HG03060 (cell line): ENCODE measurements at regions not wholly inside any gene's neighbourhood (a gene's known extent, or its start where the extent isn't known, plus 50 kb on each side); places are given as distances from the start of the nearest gene placed in this dataset.

Source experiments
- ATAC-seq: cut with Tn5 transposase; IDR thresholded peaks from one replicate; pipeline ENCODE4 v1.9.1; 2021; ENCODE audit warnings: low read depth, moderate number of reproducible peaks; ENCODE audit not compliant: unreplicated experiment

DNA sequence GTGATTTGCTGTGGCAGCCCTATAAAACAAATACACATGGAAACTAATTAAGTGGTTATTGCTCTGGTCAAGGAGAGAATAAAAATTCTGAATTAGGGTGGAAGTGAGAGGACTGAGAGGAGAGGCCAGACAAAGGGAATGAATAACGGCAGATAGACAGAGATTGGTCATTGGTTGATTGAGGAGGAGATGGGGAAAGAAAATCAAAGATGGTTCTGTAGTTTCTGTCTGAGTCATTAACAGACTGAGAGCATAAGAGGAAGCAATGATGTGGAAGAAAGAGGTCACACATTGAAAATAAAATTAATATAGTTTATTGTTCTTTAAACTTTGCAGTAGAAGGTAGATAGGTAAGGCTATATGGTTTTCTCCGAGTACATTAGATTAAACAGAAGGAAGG, 469.8 kb downstream of the ACTL7B start:
- no peak for ATAC-seq

DNA sequence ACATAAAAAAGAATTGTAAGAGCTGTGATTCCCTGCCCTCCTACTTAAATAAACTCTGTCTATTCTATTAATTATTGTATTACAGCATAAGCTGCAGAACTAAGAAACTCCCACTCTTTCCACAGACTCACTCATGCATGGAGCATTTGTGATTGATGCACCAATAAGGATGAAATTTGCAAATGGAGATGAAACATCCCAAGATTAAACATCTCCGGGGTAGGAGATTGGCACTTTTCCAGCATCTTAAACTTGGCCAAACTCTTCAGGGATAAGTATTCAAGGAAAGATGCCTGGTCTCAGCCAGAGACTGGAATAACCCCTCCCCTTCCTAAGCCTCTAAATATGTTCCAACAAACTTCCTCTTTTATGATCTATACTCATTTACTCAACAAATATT, 472.0 kb downstream of the ACTL7B start:
- no peak for ATAC-seq

DNA sequence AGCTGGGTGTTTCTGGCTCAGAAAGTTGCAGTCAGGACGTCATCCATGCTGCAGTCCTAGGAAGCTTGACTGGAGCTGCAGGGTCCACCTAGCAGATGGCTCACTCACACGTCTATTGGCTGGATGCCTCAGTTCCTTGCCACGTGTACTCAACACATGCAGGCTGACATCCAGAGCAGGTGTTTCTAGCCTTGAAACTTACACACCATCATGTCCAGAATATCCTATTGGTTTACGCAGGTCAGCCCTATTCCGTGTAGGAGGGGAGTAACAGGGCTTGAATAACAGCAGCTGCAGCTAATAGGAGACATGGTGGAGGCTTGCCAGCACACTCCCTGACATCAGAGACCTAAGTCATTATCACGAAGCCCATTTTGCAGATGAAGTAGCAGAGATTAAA, 473.5 kb downstream of the ACTL7B start:
- no peak for ATAC-seq

DNA sequence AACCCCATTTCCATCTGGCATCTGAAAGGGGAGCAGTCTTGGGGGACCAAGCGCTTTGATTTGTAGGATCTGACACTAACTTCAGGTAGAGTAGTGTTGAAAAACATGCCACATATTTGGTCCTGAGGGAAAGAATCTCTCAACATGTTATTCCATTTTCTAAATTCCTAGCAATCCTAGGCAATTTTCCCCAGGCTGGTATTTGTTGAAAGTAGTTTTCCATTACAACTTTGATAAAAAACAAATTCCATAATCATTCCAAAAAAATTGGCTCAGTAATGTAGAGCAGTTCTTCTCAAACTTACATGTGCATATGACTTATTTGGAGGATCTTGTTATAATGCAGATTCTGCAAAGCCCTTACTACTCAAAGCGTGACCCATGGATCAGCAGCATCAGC, 477.9 kb downstream of the ACTL7B start:
- ATAC-seq: no peak

DNA sequence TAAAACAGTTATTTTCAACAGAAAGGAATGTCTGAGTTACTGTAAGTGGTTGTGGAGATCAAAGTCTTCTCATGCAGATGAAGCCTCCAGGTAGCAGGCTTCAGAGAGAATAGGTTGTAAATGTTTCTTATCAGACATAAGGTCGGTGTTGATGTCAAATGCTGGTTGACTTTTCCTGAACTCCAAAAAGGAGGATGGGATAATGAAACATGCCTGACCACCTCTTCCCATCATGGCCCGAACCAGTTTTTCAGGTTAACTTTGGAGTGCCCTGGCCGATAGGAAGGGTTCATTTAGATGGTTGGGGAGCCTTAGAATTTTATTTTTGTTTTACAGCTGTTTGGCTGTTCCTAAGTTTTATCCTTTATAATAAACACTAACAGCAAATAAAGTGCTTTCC, 478.4 kb downstream of the ACTL7B start:
- ATAC-seq: no peak

DNA sequence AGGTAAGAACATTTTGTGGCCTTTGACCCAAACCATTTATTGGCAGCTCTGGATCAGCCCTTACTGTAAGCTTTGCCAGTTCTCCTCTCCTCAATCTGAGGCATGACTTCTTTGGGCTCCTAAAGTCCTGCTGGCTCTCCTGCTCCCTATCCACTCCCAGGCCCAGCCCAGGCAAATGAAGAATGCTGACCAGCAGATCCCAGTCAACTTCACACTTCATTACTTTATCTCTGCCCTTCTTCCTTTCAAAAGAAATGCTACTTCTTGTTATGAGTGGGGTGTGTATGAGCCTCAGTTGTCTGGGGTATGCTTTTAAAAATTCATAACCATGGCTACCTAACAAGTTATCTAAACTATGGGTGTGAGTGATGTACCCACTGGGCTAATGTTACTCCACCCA, 479.6 kb downstream of the ACTL7B start:
- no peak for ATAC-seq

DNA sequence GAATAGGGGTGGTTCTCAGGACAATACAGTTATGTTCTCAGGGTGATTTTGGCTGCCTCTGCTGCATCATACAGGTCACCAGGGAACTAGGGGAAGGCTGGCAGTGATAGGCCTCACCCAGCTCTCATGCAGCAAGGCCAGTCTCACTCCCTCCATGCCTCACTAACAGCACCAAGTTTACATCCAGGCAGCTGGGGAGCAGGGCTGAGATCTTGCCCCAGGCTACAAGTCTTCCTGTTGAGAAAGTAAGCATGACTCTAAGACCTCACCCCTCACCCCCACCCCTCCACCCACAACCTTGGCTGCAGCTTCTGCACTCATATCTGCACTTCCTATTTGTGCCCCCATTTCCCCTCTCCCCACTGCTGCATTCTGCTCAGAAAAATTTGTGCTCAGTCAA, 481.2 kb downstream of the ACTL7B start:
- no peak for ATAC-seq

DNA sequence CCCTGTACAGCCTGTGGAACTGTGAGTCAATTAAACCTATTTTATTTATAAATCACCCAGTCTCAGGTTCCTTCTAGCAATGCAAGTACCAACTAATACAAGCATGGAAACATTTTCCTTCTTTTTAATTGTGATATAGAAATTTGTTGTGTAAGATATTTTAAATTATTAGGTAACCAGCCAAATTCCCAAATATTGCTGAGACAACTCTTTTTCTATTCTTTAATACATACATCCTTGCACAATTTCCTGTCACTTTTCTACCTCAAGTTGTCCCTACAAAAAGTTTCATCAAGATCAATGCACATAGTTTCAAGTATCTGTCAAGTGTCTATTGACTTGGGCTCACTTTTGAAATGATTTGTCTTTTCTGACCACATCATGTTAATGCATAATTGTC, 488.6 kb downstream of the ACTL7B start:
- no peak for ATAC-seq

DNA sequence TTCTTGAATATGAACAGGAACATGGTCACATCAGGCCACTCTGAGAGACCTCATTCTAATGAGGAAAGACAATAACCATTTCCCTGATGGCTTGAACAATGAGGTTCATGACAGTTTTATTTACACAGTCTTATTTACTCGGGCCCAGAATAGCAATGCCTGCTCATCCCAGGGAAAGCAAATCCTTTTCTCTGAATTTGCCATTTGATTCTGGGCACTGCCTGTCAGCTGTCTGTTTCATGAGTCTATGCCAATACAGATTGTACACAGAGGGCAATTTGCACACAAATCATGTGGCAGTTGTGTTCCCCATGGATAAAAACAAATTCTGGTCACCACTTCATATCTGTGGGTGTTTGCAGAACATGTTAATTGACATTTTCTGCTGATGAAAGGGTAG, 492.5 kb downstream of the ACTL7B start:
- no peak for ATAC-seq

DNA sequence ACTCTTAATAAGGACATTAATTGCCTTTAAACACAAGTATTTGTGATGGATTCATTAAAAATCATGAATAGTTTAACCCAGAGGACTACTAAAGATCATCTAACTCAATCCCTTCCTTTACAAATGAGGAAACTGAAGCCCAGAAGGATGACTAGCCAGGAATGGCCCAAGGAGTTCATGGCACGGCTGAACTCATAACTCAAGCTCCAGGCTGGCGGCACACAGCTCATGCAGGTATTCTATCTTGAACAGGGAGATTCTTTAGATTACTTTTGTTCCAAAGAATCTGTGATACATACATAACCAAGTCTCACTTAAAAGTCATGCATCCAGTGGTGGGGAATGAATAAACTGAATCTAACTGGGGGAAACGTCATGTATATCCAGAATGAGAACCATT, 495.5 kb downstream of the ACTL7B start:
- no peak for ATAC-seq

DNA sequence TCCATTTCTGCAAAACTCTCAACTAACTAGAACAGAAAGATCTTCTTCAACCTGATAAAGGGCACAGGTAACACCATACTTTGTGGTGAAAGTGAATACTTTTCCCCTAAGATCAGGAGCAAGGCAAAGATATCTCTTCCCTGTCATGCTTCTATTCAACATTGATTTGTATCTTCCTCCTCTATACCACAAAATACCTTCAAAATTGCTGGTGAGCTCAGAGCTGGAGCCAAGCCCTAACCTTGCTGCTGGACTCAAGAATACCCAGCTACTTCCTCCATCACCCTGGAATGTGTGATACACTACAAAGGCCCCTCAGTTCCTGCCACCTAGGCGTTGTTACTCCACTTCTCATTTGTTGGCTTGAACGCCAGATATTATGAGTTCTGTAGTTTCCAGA, 499.0 kb downstream of the ACTL7B start:
- no peak for ATAC-seq

DNA sequence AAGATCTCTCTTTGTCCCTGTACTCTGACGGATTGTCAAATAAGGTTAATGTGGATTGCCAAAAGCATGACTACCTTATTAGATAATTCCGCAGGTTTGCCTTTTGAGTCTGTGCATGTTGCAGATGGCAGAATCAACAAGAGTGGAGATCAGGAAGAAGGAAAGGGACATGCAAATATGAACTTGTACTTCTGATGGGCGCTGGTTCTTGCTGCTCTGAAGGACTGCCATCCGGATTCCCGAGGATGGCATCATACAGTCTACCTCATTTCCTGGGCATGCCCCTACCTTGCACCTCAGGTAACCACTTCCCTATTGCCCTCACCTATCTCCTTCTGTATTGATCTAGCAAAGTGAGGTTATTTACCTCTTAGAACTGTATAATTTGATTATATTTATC, 504.2 kb downstream of the ACTL7B start:
- ATAC-seq: no peak

DNA sequence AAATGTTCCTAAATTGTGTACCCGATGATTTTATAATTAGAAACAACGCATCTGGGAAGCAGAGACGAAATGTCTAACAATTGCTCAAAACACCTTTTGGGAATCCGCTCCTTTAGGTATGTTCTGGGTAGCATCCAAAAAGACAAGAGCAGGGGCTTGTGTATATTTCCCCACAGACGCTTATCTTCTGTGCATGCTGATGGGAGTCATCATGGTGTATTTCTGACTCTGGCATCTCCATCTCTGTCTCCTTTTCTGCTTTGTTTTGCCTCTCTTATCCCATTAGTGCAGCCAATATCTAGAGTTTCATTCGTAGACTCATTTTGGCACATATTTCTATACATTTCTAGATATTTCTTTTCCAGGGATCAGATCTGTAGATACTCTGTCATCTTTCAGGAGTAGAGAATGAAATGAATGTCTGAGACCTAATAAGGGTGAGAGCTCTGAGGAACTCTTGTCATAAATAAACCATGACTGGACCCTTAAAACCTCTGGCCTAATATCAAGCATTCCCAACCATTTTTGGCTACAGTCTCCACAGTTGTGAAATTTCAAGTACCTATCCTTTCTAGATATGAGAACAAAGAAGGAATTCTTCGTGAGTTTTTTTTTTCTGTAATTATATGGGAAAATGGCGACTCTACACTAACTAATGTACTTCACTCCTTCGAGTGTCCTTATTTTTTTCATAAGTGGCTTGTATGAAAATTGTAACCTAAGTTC, 508.2 kb downstream of the ACTL7B start:
- no peak for ATAC-seq

DNA sequence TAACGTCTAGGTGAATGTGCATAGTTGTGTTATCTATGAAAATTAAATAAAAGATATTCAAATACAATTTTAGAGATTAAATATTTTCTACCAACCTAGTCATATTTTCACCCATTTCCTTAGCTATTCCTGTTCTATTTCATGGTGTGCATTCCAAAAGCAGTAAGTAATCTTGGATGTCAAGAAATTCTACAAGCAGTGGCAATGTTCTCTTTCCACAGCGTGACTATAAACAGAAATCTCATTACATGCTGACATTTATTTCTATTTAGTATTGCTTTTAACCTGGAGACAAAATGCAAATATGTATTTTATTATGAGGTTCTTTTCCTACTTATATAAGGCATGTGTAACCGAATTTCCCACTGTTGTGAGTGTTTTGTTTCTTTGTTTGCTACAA, 510.0 kb downstream of the ACTL7B start:
- ATAC-seq: no peak

DNA sequence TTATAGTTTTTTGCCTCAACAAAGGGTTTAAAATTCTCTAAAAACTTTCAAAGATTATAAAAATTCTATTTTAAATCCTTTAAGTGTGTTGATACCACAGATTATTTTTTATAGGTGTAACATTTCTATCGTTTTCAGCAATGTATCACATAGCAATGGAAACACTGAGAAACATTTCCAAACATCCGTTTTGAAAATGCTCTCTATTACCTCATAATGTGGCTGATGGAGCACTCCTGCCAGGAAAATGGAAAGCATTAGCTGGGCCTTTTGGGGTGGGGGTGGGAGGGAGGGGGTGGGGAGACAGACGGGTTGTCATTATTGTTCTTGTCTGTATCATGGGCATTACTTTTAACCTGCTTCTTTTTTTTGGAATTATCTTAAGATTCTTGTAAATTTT, 516.5 kb downstream of the ACTL7B start:
- no peak for ATAC-seq

DNA sequence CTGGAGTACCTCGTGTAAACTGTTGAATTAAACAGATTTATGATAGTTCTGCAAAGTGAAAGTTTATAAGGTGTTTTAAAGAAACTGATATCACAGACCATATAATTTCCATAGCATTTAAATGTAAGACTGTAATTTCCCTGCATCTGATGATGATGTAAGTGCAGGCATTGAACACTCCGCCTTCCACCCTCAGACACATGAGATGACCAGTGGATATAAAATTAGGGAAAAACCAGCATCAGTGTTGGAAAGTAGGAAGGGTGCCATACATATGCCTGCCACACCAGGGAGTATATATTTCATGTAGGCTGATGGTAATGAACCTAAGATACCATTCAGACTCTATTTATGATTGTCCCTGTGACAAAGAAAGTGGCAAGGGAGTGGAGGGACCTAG, 519.2 kb downstream of the ACTL7B start:
- no peak for ATAC-seq

DNA sequence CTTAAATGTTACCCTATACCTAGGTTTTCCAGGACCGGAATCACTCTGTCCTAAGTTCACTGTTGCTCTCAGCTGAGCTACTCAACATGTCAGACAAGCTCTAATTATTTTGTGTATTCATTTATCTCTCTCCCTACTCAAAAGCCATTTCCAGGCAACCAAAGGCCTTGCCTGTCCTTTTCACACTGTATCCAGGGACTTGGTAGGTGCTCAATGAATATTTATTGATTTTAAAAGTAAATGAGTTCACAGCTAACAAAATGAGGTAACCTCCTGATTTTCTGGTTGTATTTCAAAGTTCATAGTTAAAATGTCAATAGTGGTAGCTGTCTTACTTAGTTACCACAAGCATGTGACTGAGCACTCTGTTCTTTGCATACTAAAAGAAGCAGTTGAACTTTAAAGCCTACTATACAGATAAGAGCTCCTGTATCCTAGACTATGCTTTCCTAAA, 522.2 kb downstream of the ACTL7B start:
- no peak for ATAC-seq

DNA sequence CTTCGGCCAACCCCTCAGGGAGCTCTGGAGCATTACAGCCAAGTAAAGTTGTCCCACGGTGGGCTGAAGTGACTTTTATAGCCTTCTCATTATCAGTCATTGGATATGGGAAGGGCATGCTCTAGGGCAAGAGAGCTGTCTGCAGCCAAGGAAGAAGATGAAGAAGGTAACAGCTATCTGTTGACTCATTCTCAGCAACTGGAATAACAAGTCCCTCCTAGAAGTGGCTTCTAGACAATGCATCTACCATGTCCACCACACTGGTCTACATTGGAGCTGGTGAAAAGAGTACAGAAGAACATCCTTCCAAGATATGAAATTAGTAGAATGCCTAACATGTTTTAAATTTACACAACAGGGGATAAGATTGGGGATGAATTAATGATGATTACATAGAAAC, 524.2 kb downstream of the ACTL7B start:
- ATAC-seq: no peak

DNA sequence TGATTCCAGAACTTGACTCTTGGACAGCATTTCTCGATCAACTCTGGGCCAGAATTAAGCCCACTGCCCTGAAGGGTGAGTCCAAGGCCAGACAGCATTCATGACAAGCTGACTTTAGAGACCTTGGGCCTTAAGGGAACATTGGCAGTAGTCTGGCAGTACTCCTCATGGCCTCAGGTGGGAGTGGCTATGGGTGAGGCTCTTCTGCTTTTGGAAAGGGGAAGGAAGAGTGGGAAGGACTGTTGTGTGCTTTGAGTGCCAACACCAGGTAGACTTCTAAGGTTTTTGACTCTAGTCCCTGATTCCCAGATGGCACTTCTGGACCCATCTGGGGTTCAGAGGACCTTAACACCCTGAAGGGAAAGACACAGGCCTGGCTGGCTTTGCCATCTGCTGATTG, 530.4 kb downstream of the ACTL7B start:
- no peak for ATAC-seq

DNA sequence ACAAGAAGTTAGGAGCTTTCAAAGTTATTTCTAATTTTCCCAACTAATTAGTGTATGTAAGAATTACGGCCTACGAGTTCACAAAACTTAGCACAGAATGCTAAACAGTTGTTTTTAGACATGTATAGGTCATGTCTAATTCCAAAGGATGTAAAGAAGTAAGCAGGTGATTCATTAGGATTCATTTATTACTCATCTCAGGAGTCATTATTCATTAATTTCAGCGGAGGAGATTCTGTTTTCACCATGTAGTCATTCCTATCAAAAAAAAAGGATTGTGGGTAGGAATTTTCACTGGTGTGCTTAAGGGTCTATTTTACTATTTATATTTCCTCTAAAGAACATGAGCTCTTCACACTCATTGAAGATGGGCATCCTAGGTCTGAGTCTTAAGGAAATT, 532.2 kb downstream of the ACTL7B start:
- ATAC-seq: no peak

DNA sequence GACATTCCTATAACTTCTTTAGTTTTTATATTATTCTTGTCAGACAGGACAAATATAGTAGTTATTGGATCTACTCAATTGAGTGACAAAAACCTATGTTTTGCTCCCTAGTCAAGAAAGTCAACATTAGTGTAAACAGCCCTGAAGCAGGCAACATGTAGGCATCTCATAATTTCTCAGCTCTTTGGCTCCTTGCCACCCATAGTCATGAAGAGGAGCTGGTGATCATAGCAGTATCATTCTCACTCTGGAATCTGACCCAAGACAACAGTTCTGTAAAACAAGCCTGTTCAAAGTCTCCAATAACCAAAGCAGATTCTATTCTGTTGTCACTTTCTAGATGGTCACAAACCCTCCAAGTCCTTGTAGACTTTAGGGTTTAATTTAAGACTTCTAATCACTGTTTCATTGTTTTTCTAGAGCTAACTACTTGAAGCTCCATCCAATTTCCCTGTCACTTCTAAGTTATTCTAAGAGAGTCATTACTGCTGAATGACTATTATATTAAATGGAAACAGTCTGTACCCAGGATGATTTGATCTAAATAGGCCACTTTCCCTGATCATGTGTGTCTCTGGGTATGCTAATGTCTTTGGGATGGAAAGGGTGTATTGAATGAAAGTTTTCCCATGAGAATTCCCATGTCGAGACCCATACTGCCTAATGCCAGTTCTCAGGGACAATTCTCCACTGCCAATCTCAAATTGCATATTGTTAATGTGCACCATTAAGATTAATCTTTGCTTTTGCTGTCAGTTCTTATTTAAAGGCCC, 533.3 kb downstream of the ACTL7B start:
- ATAC-seq: no peak

DNA sequence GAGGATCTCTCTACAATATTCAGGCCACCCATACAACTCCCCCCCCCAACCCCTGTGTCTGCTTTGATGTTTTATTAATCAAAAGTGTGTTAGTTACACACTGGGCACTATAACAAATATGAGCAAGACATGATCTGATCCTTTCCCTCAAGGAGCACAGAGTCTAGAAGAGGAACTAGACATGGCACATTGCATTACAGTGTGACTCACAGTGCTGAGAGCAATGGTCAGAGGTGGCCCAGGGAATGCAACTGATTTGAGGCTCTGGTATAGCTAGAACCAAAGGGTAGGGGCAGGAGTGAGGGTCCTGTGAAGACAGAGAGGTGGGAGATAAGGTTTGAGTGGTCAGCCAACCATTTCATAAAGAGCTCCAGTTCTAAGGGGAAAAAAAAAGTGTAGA, 539.2 kb downstream of the ACTL7B start:
- no peak for ATAC-seq
